MM.1S (cell line): ENCODE measurements at regions not wholly inside any gene's neighbourhood (a gene's known extent, or its start where the extent isn't known, plus 50 kb on each side); places are given as distances from the start of the nearest gene placed in this dataset.

Experiments used
- CTCF ChIP-seq: fragments of 300-600 bp; sonication (generic); IDR thresholded peaks from 2 replicates; pipeline ENCODE4 v1.5.1; 2016; ENCODE audit warnings: antibody characterized with exemption, low read length, mixed read lengths
- EZH2 ChIP-seq: fragments of 300-600 bp; sonication (generic); optimal IDR thresholded peaks from 2 replicates; pipeline ENCODE3; 2017; ENCODE audit warnings: low read depth, mild to moderate bottlenecking, antibody characterized with exemption, low read length, mixed read lengths
- EZH2phosphoT487 ChIP-seq: fragments of 300-600 bp; sonication (generic); IDR thresholded peaks from 2 replicates; pipeline ENCODE4 v1.6.1; 2018; ENCODE audit warnings: antibody characterized with exemption, low read length

GRCh38 chr5:103908336-103909080, 345.9 kb upstream of the NUDT12 start:
- no peak for TF ChIP-seq CTCF
- TF ChIP-seq EZH2phosphoT487: no peak
- TF ChIP-seq EZH2: no peak
